Stimulated activated CD8-positive, alpha-beta memory T cell treated with anti-CD3 and anti-CD28 coated beads, Interleukin-12 subunit alpha, Interleukin-12 subunit beta, amount 100 ng/mL, for 24 hours (primary cell): ENCODE measurements at regions not wholly inside any gene's neighbourhood (a gene's known extent, or its start where the extent isn't known, plus 50 kb on each side); places are given as distances from the start of the nearest gene placed in this dataset.

Source experiments
- DNase-seq: peaks from one replicate; pipeline ENCODE4 v3.0.0-alpha.2; 2020; ENCODE audit errors: extremely low read depth

DNA sequence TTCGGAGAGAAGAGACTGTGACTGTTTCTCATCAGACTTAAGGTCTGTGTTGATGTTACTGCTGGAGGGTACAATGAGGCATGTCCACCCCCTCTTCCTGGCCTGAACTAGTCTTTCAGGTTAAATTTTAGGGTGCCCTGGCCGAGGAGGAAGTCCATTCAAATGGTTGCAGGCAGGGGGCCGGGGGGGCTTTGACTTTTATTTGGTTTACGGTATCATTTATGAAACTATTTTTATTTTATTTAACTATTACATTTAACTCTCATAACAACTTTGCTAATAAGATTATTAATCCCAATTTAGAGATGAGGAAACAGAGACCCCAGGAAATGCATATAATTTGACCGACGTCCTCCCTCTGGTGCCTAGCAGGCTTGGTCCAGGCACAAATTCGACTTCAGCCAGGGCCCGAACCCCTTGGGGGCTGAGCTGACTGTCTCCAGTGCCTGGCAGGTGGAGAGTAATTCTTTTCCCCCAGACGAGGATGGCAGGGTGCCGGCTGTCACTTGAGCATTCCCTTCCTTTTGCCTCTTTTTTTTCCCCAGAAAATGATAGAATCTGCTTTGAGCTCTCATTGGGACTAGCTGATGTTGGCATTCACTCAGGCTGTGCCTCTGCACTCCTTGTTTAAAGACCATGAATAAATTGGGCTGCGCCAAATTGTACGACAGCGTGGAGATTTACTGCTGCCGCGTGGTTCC lies 255.3 kb upstream of the SALL3 start:
- no peak for DNase-seq

DNA sequence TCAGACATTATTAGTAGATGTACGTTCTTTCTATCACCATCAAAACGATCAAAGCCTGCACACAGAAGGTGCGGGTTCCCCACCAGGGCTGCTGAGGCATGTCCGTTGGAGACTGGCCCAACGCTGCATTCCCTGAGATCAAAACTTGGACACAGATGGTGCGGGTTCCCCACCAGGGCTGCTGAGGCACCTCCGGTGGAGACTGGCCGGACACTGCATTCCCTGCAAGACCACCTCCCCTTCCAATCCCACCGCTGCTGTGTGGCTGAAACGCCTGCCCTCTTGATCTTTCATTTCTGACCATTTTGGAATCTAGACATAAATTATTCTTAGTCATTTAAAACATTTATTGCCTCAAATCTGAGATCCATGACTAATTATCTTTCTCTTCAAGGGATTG lies 254.2 kb upstream of the SALL3 start:
- no peak for DNase-seq

DNA sequence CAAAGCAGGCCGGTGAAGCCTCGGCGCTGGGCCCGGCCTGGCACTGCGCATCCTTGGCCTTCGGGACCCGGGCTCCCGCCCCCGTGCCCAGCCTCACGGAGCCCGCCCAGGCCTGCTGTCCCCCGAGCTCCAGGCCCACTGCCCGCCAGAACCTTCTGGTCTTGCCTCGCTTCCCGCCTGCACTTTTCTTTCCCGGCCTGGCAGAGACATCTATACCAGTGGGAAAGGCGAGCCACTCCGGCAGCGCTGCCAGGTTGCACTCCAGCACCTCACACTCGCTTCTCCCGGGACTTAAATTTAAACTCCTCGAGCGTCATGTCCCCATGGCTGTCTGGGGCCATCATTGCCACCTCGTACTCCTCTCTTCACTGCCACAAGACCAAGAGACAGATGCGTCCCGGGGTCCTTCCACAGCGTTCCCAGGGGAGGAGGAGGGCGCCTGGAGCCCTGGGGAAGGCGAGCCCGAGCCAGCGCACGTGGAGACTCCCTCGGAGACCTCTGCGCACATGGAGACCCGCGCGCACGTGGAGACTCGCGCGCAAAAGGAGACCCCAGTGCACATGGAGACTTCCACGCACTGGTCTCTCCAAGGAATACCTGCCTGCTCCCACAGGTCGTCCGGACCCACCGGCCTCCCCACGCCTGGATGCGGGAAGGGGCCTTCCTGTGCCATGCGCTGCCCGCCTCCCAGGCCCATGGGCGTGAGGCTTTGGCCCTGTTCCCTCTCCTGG lies 253.1 kb upstream of the SALL3 start:
- DNase-seq = no peak

DNA sequence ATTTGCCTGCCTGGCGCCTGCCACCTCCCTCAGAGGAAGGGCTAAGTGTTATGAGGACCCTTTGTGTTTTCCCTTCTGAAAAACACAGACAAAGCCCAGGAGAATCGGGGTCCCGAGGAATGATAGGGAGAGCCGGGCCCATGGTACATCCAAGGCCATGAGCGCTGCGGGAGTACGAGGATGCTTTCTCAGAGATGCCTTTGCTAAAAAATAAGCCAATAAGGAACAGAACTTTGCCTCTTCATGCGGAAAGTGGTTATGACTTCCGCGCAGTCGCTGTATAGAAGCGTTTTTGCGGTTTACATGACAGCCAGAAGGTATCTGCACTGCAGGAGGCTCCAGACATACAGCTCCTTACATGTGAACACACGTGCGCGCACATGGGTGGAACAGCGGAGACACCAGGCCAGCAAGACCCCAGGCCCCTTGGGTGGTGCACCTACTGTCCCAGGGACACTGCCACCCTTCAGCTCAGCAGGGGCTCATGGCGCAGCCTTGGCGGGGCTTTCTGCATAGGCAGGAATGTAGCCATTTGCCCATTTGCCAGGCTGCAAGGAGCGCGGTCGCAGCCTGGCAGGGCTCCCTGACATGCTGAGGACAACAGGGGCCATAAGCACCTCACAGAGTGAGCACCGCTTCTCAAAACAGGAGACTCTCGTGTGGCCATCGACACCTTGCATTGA lies 252.4 kb upstream of the SALL3 start:
- no peak for DNase-seq

DNA sequence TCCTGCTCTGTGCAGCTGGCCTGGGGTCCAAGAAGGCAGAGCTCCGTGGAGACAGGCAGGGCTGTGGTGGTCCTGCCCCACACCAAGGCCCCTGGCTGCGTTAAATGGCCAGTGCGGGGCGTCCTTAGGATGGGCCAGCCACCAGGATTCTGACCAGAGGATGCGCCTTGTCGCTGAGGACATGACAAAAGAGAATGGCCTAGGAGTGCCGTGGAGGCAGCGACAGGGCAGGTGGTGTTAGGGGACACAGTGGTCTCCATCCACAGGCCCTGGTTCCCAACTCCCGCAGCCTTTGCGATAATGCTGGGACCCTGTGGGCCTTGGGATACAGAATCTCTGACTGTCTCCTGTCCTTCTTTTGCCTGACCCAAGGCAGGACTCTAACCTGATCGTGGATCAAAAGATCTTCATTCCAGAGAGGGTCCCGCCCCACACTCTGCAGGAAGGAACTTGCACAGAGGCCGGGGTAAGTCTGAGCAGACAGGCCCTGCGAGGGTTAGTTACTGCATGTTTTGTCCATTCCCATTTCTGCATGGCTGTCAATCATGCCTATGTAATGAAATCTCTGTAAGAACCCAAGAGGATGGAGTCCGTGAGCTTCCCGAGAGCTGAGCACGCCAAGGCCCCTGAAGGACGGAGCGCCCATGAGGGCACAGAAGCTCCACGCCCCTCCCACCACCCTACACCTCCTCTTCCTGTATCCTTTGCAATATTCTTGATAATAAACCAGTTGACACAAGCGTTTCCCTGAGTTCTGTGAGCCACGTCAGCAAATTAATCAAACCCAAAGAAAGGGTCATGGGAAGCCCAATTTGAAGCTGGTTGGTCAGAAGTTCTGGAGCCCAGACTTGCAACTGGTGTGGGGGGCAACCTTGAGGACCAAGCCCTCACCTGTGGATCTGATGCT lies 251.5 kb upstream of the SALL3 start:
- DNase-seq = no peak

DNA sequence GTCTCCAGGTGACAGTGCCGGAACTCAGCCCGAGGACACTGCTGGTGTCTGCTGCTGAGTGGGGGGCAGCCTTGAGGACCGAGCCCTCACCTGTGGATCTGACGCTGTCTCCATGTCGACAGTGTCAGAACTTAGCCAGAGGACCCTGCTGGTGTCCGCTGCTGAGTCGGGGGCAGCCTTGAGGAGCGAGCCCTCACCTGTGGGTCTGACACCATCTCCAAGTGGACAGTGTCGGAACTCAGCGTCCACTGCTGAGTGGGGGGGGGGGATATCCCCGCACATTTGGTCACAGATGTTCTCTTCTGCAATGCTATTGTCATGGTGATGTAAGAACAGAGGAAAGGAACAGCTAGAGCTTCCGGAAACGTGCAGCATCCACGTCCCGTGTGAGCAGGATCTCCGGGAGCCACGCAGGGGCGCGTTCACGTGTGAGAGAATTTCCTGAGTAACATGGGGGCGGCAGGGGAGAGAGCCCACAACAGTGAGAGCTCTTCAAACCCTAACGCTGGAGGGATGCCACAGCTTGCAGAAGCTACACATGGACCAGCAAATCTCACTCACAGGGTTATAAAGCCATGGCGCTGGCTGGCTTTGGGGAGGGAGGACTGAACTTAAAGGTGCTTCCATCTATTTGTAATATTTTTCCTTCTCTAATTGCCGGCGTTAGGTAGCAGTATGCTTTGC lies 250.7 kb upstream of the SALL3 start:
- DNase-seq = no peak

DNA sequence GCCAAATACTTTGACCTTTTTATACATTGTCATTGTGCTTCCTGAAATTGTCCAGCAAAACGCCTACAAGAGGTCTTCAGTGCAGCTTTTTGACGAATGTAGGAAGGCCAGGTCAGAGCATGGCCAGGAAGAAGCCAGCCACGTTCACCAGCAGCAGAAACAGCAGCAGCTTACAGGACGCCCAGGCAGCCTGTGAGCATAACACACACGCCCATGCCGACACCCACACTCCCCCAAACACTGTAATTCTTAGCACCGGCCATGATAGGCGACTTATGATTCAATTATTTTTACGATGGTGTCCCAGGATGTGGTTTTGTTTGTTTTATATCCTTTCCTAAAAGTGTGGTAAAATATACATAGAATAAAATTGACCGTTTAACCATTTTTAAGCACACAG lies 249.1 kb upstream of the SALL3 start:
- no peak for DNase-seq

DNA sequence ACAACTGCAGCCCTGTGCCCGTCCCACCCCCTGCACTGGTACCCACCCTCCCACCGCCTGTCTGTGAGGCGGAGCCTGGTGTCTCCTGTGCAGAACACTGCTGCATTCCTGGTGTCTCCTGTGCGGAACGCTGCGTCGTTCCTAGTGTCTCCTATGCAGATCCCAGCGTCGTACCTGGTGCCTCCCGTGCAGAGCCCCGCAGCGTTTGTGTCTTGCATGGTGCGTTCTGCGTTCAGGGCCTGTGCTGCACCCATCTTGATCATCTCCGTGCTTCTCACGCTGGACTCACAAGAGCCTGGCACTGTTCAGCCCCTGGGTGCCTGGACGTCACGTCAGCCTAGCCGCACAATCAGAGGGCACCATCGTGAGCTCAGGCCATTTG lies 248.6 kb upstream of the SALL3 start:
- DNase-seq = no peak

DNA sequence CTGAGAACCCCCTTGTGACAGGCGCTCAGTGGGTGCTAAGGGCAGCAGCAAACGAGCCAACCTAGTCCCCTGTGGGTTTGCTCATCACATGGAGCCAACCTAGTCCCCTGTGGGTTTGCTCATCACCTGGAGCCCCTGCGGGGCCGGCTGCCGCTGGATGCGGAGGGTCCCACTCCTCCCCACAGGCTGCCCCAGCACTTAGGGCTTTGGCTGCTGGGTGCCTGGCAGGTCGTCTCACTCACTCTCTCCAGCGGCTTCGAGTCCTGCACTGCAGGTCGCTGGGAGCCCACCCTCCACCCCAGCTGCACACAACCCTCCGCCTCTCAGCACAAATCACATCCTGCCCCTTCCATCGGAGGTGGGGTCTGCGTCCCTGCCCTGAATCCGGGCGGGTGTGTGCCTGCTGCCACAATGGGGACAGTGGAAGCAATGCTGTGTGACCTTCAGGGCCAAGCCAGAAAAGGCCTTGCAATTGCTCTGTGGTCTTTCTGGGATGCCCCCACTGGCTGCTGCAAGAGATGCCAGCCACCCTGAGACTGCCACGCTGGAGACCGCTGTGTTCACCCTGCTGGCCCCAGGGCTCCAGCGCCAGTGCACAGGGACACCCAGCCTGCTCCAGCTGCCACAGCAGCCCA lies 248.1 kb upstream of the SALL3 start:
- no peak for DNase-seq

DNA sequence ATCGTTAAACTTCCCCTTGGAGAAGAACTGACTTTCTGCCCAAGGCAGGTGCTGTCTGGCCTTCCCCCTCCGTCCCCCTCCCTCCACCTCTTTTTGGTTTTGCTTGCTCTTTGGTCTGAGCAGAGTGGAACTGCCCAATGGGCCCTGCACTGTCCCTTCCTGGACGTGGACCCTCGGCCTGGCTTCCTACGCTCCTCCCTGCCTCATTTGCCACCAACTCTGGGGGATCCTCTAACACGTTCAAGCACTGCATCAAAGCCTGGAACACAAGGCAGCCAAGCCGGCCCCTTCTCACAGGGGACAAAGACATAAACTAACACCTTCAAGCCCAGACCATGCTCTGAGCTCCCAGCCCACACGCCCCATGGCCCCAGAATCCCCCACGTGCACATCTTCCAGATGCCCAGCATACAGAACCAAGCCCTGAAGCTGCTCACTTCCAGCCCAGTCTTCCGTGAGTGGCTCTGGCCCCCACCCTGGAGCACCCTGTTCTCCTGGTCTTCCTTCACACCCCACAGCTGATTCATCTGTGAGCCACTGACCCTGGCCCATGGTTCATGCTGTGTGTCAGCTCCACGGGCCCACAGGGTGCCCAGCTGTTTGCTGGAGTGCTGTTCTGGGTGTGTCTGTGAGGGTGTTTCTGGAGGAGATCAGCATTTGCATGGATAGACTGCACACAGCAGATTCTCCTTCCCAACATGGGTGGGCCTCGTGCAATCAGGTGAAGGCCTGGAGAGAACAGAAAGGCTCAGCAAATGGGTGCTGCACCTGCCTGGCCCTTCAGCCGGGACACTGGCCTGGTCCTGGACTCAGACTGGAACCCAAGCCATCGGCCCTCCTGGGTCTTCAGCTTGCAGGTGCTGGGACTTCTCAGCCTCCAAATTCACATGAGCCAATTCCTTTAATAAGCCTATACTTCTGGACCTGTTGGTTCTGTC lies 247.1 kb upstream of the SALL3 start:
- no peak for DNase-seq

DNA sequence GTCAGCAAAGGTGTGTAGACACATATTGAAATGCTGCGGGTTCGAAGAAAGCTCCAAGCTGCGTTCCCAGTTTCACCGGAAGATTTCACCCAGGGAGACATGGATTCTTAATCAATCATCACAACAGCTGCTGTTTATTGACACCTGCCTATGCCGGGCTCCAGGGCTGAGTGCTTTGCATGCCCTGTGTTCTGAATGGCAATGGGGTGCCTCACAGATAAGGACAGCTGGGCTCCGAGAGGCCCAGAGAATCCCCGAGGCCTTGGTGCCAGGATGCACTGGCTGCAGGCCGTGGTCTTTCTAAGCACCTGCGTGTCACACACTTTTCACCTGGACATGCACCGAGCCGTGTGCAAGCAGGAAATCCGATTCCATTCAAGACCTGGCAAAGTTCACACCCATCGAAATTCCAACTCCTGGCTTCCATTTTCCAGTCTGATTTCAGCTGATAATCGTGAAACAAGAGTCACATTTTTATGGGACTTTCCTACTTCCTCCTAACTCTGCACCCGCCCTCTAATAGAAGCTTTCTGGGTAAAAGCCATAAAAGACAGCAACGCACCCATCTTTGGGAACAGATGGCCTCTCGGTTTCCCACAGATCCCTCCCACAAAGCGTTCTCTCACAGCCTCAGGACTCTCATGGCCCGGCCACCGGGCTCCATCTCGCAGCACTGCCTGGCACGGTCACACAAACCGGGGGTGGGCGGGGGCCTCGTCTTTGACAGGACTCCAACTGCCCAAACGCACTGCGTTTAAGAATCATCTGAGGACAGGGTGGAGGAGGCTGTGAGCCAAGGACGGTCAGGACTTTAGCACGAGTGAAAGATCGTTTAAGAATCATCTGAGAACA lies 245.6 kb upstream of the SALL3 start:
- DNase-seq = no peak

DNA sequence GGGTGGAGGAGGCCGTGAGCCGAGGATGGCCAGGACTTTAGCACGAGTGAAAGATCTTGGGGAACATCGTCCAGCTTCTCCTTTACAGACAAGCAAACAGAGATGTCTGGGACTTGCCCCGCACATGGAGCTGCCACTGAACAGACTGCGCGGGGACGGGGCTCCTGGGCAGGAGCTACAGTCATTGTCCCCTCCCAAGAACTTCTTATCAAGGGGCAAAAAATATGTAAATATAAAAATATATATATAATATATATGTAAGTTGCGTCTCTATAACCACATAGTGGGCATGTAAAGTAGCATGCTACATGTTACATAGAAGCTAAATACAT lies 245.0 kb upstream of the SALL3 start:
- DNase-seq = no peak

DNA sequence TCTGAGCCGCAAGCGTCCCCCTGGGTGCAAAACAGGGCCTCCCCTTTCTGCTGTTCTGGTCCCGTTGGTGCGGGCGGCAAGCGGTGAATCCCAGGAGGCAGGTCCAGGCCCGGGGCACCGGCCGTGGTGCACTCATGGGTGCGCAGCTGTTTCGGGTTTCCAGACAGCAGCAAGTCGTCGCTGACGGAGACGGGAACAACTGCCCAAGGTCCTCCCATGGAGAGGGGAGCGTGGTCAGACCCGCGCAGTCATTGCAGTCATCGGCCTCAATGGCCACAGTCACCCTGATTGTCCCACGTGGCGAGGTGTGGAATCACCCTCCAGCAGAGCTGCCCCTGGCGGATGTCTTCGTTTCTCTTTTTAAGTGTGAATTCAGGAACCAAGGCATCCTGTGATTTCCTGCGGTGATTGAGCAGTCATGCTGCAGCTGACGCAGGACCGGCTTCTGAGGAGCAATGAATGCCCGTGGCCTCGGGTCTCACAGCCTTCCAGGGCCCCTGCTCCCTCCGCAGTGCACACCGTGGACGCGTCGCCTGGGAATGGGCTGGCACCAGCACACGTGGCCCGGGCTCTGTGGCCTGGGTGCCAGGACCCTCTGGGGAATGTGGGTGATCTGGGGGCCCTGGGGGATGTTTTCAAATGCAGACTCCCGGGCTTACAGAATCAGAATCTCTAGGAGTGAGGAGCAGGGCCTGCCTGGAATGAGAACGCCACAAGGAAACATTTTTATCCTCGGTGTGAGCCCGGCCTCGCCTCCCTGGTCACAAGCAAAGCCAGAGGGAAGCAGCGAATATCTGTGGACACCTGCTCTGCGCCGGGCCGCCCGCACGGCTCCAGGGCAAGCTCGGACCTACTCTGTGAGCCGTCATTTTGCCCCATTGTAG lies 244.2 kb upstream of the SALL3 start:
- DNase-seq = no peak

DNA sequence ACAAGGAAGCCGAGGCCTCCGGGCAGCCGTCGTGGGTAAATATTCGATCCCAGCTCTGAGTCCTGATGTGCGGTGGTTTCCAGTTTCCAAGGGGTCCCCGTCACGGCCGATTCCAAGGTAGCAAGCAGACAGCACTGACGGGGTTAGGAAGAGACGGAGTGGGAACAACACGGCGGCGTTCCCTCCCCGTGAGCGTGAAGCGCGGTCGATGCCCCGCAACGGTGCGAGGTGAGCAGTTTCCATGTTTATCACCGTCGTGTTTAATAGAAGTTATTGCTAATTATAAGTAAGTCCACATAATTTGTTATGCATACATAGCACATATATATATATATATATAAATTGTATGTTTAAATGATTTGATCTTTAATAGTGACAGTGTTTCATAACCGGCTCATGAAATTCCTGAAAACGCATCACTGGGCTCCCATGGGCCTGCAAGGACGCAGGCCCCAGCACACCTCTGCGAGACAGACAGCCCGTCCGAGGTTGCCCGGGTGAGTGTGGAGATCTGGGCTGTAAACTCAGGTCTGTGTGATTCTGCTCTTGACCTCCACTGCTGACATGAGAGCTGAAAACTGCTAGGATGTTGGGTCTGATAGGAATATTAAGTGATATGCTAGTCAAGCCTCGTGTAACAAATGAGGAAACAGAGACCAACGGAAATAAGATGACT lies 243.5 kb upstream of the SALL3 start:
- no peak for DNase-seq

DNA sequence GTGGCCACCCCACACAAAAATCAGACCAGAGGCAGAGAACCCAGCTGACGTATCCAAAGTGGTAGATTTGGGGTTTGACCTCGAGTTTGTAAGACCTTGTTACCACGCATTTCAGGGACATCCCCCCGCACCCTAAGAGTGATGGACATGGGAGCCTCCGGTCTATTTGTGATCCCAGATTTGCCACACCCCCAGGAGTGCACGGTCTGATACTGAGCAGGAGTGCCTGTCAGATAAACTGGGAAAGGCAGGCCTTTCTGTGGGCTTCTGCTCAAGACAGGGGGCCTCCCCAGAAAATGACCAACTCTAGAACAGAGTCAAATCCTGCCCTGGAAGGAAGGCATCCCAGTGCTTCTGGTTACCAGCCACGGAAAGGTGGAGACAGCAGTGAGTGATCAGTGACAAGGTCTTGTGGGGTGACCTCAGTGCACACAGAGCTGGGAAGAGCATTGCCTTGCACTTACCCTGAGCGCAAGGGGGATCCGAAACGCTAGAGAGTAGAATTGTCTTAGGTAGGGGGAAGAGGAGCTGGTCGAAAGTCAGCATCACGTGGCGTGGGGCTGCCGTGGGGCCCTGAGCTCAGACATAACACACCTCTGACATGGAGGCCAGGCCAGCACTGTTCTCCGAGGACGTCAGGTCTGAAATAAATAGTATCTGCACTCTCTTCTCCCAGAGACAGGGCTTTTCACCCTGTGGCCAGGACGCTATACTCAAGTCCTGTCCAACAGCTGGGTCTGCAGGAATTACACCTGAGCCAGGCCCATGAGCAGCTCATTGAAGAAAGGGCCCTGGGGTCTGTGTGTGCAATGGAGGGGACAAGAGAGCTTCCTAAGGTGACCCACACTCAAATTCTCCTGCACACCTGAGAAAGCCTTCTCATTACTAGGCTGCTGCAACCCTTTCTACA lies 242.4 kb upstream of the SALL3 start:
- DNase-seq = no peak

DNA sequence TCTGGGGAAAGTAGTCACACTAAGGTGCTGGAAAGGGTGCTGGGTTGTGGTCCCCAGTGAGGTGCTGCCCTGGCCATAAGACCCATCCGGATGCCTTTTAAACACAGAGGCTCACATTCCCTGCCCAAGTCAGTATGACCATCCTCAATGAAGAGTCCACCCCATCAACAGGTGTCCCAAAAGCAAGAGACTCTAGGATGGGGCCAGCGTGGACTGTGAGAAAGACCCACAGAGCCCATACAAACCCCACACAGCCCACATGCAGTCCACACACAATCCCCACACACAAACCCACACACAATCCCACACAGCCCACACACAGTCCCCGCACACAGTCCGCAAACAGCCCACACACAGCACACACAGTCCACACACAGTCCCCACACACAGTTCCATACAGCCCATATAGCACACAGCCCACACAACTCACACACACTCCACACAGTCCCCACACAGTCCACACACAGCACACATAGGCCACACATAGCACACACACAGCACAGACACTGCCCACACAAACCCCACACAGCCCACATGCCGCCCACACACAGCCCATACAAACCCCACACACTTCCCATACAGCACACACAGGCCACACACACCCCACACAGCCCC lies 241.4 kb upstream of the SALL3 start:
- no peak for DNase-seq
